Parathyroid adenoma (tissue), 2 donors: ENCODE measurements at regions not wholly inside any gene's neighbourhood (a gene's known extent, or its start where the extent isn't known, plus 50 kb on each side); places are given as distances from the start of the nearest gene placed in this dataset.

Source experiments
- H2AFZ ChIP-seq: fragments of 300-600 bp; sonication (generic); one replicate; pipeline ENCODE4 v1.7.0; 2017; ENCODE audit warnings: antibody characterized with exemption, mild to moderate bottlenecking
- H3K27ac ChIP-seq: fragments of 300-600 bp; sonication (generic); one replicate; pipeline ENCODE4 v1.7.0; 2017
- H3K27me3 ChIP-seq: fragments of 300-600 bp; sonication (generic); one replicate; pipeline ENCODE4 v1.7.0; 2017; ENCODE audit warnings: low read length; ENCODE audit not compliant: control insufficient read depth, insufficient read depth
- H3K36me3 ChIP-seq: fragments of 300-600 bp; sonication (generic); one replicate; pipeline ENCODE4 v1.7.0; 2017; ENCODE audit warnings: low read length; ENCODE audit not compliant: control insufficient read depth, insufficient read depth
- H3K4me1 ChIP-seq: fragments of 300-600 bp; sonication (generic); one replicate; pipeline ENCODE4 v1.7.0; 2017; ENCODE audit warnings: control low read depth
- H3K4me2 ChIP-seq: fragments of 300-600 bp; sonication (generic); one replicate; pipeline ENCODE4 v1.7.0; 2017; ENCODE audit warnings: low read length
- H3K4me3 ChIP-seq: fragments of 300-600 bp; sonication (generic); one replicate; pipeline ENCODE4 v1.7.0; 2017; ENCODE audit warnings: low read depth, low read length
- H3K79me2 ChIP-seq: fragments of 300-600 bp; sonication (generic); one replicate; pipeline ENCODE4 v1.7.0; 2017; ENCODE audit warnings: control low read depth
- H3K9ac ChIP-seq: fragments of 300-600 bp; sonication (generic); one replicate; pipeline ENCODE4 v1.7.0; 2017; ENCODE audit warnings: mild to moderate bottlenecking
- H3K9me3 ChIP-seq: fragments of 300-600 bp; sonication (generic); one replicate; pipeline ENCODE4 v1.7.0; 2017; ENCODE audit warnings: low read length; ENCODE audit not compliant: control insufficient read depth
- TF ChIP-seq, protein P1 (sequence below): fragments of 300-600 bp; sonication (generic); IDR thresholded peaks from one replicate; pipeline ENCODE4 v1.7.0; 2017; ENCODE audit warnings: antibody characterized with exemption, mild to moderate bottlenecking
- donor health status: primary hyperparathyroidism.

DNA sequence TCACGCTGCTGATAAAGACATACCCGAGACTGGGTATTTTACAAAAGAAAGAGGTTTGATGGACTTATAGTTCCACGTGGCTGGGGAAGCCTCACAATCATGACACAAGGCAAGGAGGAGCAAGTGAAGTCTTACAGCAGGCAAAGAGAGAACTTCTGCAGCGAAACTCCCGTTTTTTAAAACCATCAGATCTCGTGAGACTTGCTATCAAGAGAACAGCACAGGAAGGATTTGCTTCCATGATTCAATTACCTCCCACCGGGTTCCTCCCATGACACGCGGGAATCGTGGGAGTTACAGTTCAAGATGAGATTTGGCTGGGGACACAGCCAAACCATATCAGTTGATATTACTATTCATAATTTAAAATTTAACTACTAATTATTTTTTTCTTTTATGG is 157.3 kb upstream of the ATXN1 start:
- Histone ChIP-seq H3K27me3 (no peaks in the 10 kb centered on the region), H3K27ac (no peak overlapping the region), H3K36me3 (no peaks in the 10 kb centered on the region), H3K9me3 (no peaks in the 10 kb centered on the region), H3K4me2 (no peak overlapping the region), H2AFZ (no peak overlapping the region), H3K4me1 (no peaks in the 10 kb centered on the region), H3K4me3 (no peak overlapping the region), H3K9ac (no peak overlapping the region), H3K79me2 (no peaks in the 10 kb centered on the region)
- TF ChIP-seq, protein P1, sequence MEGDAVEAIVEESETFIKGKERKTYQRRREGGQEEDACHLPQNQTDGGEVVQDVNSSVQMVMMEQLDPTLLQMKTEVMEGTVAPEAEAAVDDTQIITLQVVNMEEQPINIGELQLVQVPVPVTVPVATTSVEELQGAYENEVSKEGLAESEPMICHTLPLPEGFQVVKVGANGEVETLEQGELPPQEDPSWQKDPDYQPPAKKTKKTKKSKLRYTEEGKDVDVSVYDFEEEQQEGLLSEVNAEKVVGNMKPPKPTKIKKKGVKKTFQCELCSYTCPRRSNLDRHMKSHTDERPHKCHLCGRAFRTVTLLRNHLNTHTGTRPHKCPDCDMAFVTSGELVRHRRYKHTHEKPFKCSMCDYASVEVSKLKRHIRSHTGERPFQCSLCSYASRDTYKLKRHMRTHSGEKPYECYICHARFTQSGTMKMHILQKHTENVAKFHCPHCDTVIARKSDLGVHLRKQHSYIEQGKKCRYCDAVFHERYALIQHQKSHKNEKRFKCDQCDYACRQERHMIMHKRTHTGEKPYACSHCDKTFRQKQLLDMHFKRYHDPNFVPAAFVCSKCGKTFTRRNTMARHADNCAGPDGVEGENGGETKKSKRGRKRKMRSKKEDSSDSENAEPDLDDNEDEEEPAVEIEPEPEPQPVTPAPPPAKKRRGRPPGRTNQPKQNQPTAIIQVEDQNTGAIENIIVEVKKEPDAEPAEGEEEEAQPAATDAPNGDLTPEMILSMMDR: no peak

DNA sequence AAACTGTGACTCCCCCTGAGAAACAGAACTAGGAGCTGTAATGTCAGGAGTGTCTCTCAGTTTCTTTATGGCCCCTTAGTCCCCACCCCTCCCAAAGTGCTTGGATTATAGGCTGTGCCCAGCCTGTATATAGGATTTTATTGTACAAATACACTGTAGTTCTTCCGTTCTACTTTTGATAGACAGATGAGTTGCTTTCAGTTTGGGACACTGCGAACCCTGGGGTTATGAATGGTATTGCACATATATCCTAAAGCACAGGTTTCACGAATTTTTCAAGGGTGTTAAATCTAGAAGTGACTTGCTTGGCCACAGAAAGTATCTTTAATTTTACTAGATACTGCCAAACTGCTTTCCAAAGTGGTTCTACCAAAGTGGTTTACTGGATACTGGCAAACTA is 152.9 kb upstream of the ATXN1 start:
- no peak overlapping the region for H2AFZ ChIP-seq
- H3K27me3 ChIP-seq: no peaks in the 10 kb centered on the region

DNA sequence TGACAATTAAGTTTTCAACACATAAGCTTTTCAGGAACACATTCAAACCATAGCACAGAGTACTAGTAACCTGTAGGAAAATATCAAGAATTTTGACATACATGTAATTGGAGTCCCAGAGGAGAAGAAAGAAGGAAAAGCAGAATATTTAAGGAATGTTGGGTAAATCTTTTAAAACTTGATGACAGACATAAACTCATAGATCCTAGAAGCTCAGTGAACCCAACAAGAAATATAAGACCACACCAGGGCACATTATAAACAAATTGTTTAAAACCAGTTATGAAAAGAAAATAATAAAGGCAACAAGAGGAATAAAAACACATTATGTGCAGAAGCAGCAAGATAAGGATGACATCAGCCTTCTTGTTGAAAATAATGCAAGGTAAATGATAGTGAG is 151.5 kb upstream of the ATXN1 start:
- H3K36me3 ChIP-seq: no peaks in the 10 kb centered on the region
- TF ChIP-seq, protein P1: no peak
- no peak overlapping the region for H3K9ac ChIP-seq
- H2AFZ ChIP-seq: no peak overlapping the region
- H3K9me3 ChIP-seq: no peaks in the 10 kb centered on the region
- no peak overlapping the region for H3K4me2 ChIP-seq
- H3K27ac ChIP-seq: no peak overlapping the region
- no peaks in the 10 kb centered on the region for H3K4me1 ChIP-seq
- H3K4me3 ChIP-seq: no peak overlapping the region
- no peaks in the 10 kb centered on the region for H3K27me3 ChIP-seq
- no peaks in the 10 kb centered on the region for H3K79me2 ChIP-seq

More for the DNA sequence above, 152.9 kb upstream of the ATXN1 start:
- Histone ChIP-seq H3K4me2 (no peak overlapping the region), H3K4me3 (no peak overlapping the region), H3K9me3 (no peaks in the 10 kb centered on the region), H3K27ac (no peak overlapping the region), H3K9ac (no peak overlapping the region), H3K4me1 (no peaks in the 10 kb centered on the region), H3K79me2 (no peaks in the 10 kb centered on the region), H3K36me3 (no peaks in the 10 kb centered on the region)
- TF ChIP-seq, protein P1: no peak

DNA sequence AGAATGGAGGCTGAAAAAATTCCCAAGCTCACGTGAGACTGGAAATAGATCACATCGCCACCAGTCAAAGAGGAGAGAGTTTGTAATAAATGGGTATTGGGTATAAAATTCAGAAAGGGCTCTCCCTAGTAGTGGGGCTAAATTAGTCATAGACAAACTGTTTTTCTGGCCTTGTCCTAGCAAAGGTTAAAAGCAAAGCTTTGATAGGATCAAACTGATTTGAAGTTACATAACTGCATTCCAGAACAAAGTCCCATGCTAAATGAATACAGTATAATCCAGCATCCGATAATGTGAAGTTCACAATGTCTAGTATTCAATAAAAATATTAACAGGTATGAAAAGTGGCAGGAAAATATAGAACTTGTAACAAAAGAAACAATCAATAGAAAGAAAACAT is 149.8 kb upstream of the ATXN1 start:
- no peak overlapping the region for H3K4me3 ChIP-seq

More for the DNA sequence above, 149.8 kb upstream of the ATXN1 start:
- no peaks in the 10 kb centered on the region for H3K4me1 ChIP-seq
- H3K27ac ChIP-seq: no peak overlapping the region
- H3K4me2 ChIP-seq: no peak overlapping the region
- TF ChIP-seq, protein P1: no peak
- no peaks in the 10 kb centered on the region for H3K79me2 ChIP-seq
- H2AFZ ChIP-seq: no peak overlapping the region
- no peak overlapping the region for H3K9ac ChIP-seq
- H3K27me3 ChIP-seq: no peaks in the 10 kb centered on the region
- H3K9me3 ChIP-seq: no peaks in the 10 kb centered on the region
- no peaks in the 10 kb centered on the region for H3K36me3 ChIP-seq
